Lower lobe of right lung (tissue), 2 donors: ENCODE measurements at regions not wholly inside any gene's neighbourhood (a gene's known extent, or its start where the extent isn't known, plus 50 kb on each side); places are given as distances from the start of the nearest gene placed in this dataset.

ENCODE experiments used
- ATAC-seq, 2 donors: fragments of 200-7000 bp; cut with Tn5 transposase; one replicate each; pipeline ENCODE4 v1.9.1; 2020 to 2022; ENCODE audit warnings: mild to moderate bottlenecking in 2 of 2, moderate library complexity in 2 of 2
- DNase-seq: peaks from one replicate; pipeline ENCODE4 v3.0.0-alpha.2; 2020
- H3K27ac ChIP-seq: fragments of 200-600 bp; one replicate; pipeline ENCODE4 v1.8.0; 2022
- H3K27me3 ChIP-seq: fragments of 200-600 bp; one replicate; pipeline ENCODE4 v1.8.0; 2022; ENCODE audit warnings: low read depth
- H3K36me3 ChIP-seq: fragments of 200-600 bp; one replicate; pipeline ENCODE4 v1.8.0; 2022; ENCODE audit warnings: mild to moderate bottlenecking
- H3K4me1 ChIP-seq: fragments of 200-600 bp; one replicate; pipeline ENCODE4 v1.8.0; 2022
- H3K4me3 ChIP-seq: fragments of 200-600 bp; one replicate; pipeline ENCODE4 v1.8.0; 2022; ENCODE audit warnings: mild to moderate bottlenecking
- H3K9me3 ChIP-seq: fragments of 200-600 bp; one replicate; pipeline ENCODE4 v1.8.0; 2022
- CTCF ChIP-seq: fragments of 200-600 bp; IDR thresholded peaks from one replicate; pipeline ENCODE4 v1.8.0; 2022; ENCODE audit warnings: antibody characterized with exemption, mild to moderate bottlenecking
- intact Hi-C: fragments of 100-400 bp; cut with DNase I; formaldehyde crosslinking; loops from one replicate; pipeline ENCODE4 v1.11.0; 2022
- donor health status: DM: no; HTN: yes; CAD: no; lungs with severe emphysema.

DNA sequence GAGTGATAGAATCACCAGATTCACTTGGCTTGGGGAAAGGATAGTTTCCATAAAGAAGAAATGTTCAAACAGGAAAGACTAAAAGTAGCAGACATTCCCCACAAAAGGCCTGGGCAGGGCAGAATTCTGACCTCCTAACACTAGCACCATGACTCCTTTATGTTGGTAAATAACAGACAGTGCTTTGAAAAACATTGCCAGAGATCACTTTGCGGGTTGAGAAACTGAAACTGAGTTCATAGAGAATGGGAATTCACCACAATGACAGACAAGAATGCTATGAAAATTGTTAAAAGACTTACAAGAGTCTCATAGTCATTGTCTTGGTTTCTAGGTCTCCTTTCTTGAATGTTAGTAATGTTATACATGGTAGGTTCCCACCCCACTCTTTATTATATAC, 172.5 kb upstream of the GLRA1 start:
- Histone ChIP-seq H3K4me1 (no peaks in the 10 kb centered on the region), H3K36me3 (no peaks in the 10 kb centered on the region), H3K27me3 (no peaks in the 10 kb centered on the region), H3K27ac (no peak overlapping the region), H3K4me3 (no peak overlapping the region), H3K9me3 (no peaks in the 10 kb centered on the region)
- no peak for TF ChIP-seq CTCF
- DNase-seq (no peak), ATAC-seq (no peak)
- intact Hi-C loops: no loop called here

DNA sequence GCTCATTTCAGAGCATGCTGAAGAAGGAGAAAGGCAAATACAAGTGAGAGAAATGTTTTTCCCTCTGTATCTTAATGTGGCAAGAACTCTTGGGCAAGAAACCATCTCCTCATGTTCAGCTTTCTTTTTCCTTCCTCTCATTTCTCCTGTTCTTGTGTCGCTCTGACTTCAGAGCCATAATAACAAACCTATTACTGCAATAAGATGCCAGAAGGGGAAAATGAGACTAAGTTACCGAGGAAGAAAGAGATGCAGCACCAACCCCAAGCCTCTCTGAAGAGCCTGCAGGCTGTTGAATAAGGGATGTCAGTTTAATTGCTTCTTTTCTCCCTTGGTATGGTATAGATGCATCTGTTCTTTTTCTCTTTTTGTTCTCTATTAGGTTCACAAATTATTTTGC, 170.1 kb upstream of the GLRA1 start:
- no peak for DNase-seq
- no peaks in the 10 kb centered on the region for H3K36me3 ChIP-seq
- ATAC-seq: no peak
- H3K27ac ChIP-seq: no peak overlapping the region
- intact Hi-C loops: no loop called here
- H3K4me1 ChIP-seq: no peaks in the 10 kb centered on the region
- no peak for TF ChIP-seq CTCF
- no peak overlapping the region for H3K4me3 ChIP-seq
- H3K9me3 ChIP-seq: no peaks in the 10 kb centered on the region
- no peaks in the 10 kb centered on the region for H3K27me3 ChIP-seq

- intact Hi-C loops: no loop called here
- Histone ChIP-seq H3K36me3 (no peaks in the 10 kb centered on the region), H3K4me1 (no peaks in the 10 kb centered on the region), H3K4me3 (no peak overlapping the region), H3K9me3 (no peaks in the 10 kb centered on the region), H3K27ac (no peak overlapping the region), H3K27me3 (no peaks in the 10 kb centered on the region)
- ATAC-seq: no peak
- no peak for DNase-seq
- no peak for TF ChIP-seq CTCF
Observed at GRCh38 chr5:152094060-152094459, 169.4 kb upstream of the GLRA1 start.

DNA sequence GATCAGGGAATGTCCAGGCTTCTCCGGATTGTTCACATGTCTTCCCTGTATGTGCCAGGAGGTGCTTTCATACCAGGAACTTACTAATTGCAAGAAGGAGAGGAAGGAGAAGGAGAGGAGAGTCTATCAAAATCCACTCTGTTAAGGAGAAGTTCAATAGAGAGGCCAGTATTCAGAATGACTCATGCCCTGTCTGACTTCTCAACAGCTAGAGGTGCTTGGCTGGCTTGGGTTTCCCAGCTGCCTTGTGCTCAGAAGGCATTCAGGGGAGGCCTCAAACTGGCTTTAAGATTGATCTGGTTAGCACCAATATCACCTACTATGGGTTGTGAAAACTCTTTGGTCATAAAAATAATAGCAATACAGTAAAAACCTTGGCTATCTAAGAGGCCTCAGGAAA, 167.9 kb upstream of the GLRA1 start:
- H3K4me1 ChIP-seq: no peaks in the 10 kb centered on the region
- DNase-seq (no peak), ATAC-seq (no peak)
- no peak overlapping the region for H3K4me3 ChIP-seq
- H3K27me3 ChIP-seq: no peaks in the 10 kb centered on the region
- intact Hi-C loops: no loop called here
- H3K27ac ChIP-seq: no peak overlapping the region
- no peak for TF ChIP-seq CTCF
- no peaks in the 10 kb centered on the region for H3K36me3 ChIP-seq
- H3K9me3 ChIP-seq: no peaks in the 10 kb centered on the region

GRCh38 chr5:152089644-152090043, 165.0 kb upstream of the GLRA1 start:
- Histone ChIP-seq H3K36me3 (no peaks in the 10 kb centered on the region), H3K4me1 (no peaks in the 10 kb centered on the region), H3K27me3 (no peaks in the 10 kb centered on the region), H3K9me3 (no peaks in the 10 kb centered on the region), H3K4me3 (no peak overlapping the region), H3K27ac (no peak overlapping the region)
- intact Hi-C loops: no loop called here
- ATAC-seq (no peak), DNase-seq (no peak)
- TF ChIP-seq CTCF: no peak

DNA sequence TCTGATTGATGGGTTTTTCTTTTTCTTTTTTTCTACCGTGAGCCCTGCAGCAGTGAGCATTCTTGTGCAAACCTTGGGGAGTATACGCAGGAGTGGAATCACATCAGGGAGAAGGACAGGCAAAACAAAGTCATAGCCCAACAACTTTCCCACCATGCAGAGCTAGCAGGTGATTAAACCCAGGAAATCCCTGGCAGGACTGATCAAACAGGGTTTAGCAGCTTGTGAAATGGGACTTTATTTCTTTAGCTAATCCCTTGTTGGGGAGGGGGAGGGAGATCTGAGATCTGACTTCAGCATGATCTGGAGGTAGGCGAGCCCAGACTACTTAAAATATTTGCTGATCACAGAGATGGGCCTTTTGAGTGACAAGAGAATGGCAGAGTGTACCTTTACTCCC, 162.0 kb upstream of the GLRA1 start:
- Histone ChIP-seq H3K4me3 (no peak overlapping the region), H3K27me3 (no peaks in the 10 kb centered on the region)
- intact Hi-C loops: no loop called here

More for the DNA sequence above, 162.0 kb upstream of the GLRA1 start:
- no peak overlapping the region for H3K27ac ChIP-seq
- DNase-seq (no peak), ATAC-seq (no peak)
- no peaks in the 10 kb centered on the region for H3K4me1 ChIP-seq
- no peaks in the 10 kb centered on the region for H3K9me3 ChIP-seq
- TF ChIP-seq CTCF: no peak
- H3K36me3 ChIP-seq: no peaks in the 10 kb centered on the region
